ENCODE measurements at regions not wholly inside any gene's neighbourhood (a gene's known extent, or its start where the extent isn't known, plus 50 kb on each side); places are given as distances from the start of the nearest gene placed in this dataset.
"Not testable (repeated sequence)": the region's sequence is repeated elsewhere in the genome, so short reads cannot be mapped to it uniquely, and the experiment has no call there.

DNA sequence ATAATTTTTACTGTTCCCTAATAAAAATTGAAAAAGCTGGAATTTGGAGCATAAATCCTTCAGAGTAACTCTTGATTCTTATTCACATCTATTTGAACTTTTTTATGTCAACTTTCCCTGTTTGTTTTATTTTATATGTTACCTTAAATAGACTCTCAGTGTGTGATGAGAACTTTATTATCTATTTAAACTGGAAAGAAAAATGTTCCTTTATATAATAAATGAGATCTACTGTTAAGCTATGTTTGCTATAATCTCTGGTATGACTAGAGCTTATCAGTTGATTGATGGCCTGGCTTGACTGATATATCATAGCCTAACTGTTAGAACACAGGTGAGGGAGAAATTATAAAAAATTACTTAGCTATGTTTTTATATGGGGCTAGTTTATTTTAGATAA, 330.6 kb upstream of the EPHA6 start:
- no peak for DNase-seq (ENCODE audit: low read depth)

DNA sequence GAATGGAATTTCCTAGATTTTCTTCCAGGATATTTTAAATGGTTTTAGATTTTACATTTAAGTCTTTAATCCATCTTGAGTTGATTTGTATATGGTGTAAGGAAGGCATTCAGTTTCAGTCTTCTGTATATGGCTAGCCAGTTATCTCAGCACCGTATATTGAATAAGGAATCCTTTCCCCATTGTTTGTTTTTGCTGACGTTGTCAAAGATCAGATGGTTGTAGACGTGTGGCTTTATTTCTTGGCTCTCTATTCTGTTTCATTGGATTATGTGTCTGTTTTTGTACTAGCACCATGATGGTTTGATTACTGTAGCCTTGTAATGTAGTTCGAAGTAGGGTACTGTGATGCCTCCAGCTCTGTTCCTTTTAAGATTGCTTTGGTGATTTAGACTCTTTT, 325.7 kb upstream of the EPHA6 start:
- no peak for DNase-seq (ENCODE audit: low read depth)

DNA sequence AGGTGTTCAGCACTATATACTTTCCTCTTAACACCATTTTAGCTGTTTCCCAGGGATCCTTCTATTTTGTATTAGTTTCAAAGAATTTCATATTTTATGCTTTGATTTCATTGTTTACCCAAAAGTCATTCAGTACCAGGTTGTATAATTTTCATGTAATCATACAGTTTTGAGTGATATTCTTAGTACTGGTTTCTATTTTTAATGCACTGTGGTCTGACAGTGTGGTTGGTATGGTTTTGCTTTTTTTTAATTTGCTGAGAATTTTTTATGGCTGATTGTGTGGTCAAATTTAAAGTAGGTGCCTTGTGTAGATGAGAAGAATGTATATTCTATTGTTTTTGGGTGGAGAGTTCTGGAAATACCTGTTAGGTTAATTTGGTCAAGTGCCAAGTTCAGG, 323.4 kb upstream of the EPHA6 start:
- DNase-seq (ENCODE audit: low read depth): no peak

DNA sequence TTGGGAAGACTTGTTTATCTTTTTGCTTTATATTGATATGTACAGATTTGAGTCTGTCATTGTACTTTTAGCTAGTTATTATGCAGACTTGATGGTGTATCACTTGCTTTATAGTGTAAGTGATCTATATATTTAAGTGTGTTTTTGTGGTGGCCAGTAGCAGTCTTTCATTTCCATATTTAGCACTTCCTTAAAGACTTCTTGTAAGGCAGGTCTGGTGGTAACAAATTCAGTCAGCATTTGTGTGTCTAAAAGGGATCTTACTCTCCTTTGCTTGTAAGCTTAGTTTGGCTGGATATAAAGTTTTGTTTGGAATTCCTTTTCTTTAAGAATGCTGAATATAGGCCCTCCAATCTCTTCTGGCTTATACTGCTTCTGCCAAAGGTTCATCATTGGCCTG, 322.5 kb upstream of the EPHA6 start:
- DNase-seq (ENCODE audit: low read depth): no peak

DNA sequence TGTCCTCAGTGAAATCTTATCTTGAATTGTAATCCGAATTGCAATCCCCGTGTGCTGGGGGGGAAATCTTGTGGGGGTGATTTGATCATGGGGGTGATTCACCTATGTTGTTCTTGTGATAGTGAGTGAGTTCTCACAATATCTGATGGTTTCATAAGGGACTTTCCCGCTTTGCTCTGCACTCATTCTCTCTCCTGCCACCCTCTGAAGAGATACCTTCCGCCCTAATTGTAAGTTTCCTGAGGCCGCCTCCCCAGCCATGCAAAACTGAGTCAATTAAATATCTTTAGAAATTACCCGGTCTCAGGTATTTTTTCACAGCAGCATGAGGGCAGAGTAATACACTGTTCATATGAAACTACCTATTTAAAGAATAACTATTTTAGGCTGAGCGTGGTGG, 304.1 kb upstream of the EPHA6 start:
- DNase-seq (ENCODE audit: low read depth): no peak

DNA sequence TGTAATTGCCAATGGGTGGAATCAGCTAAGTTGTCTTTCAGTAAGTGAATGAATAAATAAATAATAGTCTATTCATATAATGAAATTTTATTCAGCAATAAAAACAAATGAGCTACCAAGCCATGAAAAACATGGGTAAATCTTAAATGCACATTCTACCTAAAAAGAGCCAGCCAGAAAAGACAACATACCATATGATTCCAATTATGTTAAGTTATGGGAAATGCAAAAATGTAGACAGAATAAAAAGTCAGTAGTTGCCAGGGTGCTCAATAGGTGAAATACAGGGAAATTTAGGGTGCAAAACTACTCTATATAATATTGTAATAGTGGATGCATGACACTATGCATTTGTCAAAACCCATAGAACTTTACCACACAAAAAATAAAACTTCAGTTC, 277.2 kb upstream of the EPHA6 start:
- DNase-seq (ENCODE audit: low read depth): no peak

DNA sequence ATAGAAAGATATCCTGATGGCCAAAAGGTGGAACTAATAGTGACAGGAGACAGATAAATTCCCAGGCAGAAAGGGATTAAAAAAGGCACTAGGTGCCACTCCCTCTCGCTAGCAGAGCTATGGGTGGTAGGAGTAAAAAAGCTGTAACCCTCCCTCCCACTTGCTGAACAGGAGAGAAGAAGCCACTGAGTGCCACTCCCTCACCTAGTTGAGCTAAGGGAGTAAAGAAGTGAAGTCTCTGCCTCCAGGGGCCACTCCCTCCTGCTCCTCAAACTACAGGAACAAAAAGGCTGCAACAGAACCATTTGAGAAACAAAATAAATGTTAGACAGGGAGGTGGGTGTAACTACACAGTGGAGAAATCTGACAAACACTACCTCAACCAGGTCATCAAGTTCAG, 276.2 kb upstream of the EPHA6 start:
- DNase-seq (ENCODE audit: low read depth): no peak

DNA sequence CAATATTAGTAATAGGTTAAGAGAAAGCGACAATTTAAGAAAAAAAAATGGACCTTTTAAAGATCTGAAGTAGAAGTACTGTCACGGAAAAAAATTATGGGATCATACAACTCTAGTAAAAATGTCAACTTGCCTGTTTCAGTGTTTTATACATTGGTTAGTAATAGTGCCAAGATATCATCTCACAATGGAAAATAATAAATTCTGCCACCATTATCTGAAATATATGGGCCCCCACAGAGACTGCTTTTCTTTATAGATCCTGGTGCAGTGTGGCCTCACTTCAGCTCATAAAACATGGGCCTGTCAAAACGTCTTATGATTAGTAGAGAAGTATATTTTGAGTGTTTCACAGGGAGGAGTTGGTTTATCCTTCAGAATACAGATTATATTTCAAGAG, 266.3 kb upstream of the EPHA6 start:
- no peak for DNase-seq (ENCODE audit: low read depth)

DNA sequence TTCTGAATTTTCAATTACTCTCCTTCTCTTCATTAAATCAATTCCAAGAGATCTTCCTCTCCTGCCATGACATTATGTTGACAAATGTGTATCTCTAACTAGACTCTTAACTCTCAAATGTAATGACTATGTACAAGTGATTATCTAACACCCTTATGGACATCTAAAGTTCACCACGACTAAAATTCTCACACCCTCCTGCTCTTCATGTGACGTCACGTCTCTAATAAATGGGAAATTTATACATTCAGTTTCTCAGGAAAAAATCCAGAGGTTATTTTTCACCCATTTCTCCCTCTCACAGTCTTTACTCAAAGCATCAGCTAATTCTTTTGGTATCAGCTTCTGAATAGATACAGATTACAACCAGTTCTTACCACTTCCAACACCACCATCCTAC, 237.5 kb upstream of the EPHA6 start:
- no peak for DNase-seq (ENCODE audit: low read depth)

DNA sequence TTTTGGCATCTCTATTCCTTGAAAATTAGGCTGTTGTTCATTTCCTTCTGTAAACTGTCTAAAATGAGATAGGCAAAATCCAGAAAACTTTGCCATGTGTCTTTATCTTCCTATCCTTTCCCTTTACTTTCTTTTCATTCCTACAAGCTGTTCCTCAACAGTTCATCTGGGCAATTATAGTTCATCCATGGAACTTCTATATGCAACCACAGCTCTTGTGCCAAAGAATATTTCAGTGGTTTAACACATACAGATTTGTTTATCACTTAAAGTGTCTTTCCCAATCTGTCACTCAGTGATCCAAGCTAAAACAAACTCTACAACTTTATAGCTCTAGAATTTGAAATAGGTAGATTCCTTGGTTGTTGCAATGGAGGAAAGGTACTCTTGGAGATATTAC, 230.3 kb upstream of the EPHA6 start:
- no peak for DNase-seq (ENCODE audit: low read depth)

DNA sequence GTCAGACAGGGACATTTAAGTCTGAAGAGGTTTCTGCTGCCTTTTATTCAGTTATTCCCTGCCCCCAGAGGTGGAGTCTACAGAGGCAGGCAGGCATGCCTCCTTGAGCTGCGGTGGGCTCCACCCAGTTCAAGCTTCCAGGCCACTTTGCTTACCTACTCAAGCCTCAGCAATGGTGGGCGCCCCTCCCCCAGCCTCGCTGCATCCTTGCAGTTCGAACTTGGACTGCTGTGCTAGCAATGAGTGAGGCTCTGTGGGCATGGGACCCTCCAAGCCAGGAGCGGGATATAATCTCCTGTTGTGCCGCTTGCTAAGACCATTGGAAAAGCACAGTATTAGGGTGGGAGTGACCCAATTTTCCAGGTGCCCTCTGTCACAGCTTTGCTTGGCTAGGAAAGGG, 207.5 kb upstream of the EPHA6 start:
- DNase-seq (ENCODE audit: low read depth): not testable (repeated sequence)

DNA sequence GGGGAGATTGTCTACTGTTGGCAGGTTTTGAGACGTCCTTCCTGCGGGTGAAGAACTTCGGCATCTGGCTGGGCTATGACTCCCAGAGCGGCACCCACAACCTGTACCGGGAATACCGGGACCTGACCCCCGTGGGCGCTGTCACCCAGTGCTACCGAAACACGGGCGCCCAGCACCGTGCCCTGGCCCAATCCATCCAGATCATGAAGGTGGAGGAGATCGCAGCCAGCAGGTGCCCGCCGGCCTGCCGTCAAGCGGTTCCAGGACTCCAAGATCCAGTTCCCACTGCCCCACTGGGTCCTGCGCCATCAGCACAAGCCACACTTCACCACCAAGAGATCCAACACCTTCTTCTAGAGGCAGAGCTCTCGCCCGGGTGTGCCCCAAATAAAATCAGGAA, 194.9 kb upstream of the EPHA6 start:
- no peak for DNase-seq (ENCODE audit: low read depth)

DNA sequence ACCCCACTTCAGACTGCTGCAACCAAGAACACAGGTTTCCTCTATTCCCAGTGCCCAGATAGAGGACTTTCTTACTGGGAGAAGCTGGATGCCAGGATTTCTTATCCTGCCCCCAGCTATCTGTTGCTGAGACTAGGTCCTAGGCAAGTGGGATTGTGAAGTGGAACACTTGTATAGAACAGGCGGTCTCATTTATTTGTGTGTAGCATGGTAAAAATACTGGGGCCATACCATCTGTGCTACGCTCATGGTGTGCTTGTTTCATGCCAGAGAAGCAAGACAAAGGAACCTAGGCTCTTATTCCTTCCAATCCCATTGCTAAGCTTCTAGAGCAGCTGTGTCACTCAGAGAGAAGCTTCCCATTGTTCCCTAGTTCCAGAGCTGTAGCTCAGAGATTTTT, 191.5 kb upstream of the EPHA6 start:
- DNase-seq (ENCODE audit: low read depth): no peak

DNA sequence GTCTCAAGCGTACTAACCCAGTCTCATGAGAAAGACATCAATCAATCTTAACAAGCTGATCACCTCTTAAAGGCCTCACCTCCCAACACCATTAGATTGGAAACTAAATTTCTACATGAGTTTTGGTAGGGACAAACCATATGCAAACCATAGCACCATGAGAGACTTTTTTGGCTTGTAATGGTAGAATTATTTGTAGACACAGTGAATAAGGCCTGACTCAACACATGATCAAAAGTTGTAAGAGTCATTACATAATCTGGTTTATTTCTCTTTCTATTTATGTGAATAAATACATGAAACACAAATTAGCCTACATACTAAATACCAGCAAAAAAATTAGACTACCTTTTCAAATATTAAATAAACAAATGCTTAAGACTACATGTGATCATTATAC, 183.3 kb upstream of the EPHA6 start:
- DNase-seq (ENCODE audit: low read depth): no peak

DNA sequence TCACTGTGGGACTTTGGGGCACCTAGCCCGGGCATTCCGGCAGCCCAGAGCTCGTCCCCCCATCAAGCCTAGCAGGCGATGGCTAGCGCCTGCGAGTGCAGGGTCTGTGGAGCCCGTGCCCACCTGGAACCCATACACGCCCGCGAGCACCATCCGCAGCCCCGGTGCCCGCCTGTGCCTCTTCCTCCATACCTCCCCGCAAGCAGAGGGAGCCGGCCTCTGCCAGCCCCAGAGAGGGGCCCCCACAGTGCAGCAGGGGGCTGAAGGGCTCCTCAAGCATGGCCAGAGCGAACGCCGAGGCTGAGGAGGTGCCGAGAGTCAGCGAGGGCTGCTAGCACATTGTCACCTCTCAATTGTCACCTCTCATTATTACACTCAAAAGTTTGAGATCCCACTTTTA, 167.8 kb upstream of the EPHA6 start:
- DNase-seq (ENCODE audit: low read depth): no peak

DNA sequence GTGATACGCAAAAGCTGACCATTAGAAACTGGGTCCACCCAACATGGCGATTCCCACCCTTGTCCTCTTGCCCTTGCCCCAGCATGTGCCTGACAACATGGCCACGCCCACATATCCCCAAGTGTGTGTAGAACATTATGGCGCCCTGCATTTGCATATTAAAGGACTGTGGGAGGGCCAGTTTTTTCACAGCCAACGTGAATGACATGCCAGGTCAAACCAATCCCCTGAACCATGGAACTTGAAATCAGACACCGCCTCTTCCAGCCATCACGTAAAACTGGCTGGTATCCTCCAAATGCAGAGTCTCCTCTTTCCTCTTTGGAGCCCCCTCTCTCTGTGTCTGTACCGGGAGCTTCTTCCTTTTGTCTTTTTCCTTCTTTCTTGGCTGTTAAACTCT, 156.7 kb upstream of the EPHA6 start:
- peak; percentile 2 for DNase-seq (ENCODE audit: low read depth)

DNA sequence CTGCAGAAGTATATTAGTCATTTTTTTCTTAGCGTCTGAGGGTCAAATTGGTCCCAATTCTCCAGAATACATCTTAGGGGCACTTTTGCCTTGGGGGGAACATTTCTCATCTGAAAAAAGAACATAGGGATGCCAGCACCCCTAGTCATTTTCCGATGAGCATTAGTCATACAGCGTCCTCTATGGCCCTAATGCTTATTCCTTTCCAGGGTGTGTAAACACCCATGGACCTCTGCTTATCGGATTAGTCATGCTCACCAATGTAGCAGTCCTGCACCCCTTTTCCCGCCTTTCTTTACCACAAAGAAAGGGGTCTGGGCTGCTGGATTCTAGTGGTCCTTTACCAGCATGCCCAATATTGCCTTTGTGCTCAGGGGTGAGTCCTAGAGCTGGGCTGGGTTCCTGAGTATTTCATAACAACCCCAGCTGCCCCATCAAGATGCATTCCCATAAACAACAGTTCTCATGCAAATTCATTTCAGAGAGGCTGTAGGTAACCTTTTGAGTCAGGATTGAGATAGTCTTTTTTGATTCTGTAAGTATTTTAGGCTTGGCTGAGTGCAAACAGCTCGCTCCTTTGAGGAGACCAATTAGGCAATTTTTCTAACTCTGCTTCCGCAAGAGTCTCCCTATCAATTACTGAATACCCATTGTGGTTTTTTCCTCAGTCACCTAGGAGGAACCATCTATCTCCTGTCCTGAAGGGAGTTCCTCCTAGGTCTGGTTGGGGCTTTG, 142.4 kb upstream of the EPHA6 start:
- peak; percentile 20 for DNase-seq (ENCODE audit: low read depth)

DNA sequence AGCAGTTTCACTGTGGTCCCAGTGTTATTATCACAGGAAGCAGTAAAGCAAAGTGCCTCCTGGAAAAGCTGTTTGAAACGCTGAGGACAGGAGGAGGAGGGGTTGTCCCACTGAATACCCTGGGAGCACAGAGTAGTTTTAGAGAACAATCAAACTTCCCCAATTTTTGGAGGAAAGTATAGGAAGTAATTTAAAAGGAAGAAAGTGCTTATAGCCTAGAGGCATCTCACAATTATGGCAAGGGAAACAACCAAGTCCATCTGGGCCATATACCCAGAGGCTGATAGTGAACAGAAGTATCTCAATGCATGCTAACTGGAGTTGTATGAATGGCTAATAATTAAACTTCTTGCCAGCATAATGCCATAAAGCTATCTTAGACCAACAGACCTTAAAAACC, 137.2 kb upstream of the EPHA6 start:
- DNase-seq (ENCODE audit: low read depth): no peak

DNA sequence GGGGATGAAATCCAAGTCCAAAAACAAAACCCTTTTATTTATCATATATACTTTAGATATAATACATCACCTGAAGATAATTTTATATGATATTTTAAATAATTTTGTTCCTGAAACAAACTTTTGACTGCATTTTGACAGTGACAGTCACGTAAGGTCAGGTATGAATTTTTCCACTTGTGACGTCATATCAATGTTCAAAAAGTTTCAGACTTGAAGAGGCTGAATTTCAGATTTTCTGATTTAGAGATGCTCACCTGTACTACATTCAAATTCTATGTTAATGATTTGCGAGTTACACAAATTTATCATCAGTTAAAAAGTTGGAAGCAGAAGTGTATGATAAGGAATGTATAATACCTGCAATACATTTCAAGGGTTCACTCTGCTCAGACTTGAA, 136.1 kb upstream of the EPHA6 start:
- no peak for DNase-seq (ENCODE audit: low read depth)

DNA sequence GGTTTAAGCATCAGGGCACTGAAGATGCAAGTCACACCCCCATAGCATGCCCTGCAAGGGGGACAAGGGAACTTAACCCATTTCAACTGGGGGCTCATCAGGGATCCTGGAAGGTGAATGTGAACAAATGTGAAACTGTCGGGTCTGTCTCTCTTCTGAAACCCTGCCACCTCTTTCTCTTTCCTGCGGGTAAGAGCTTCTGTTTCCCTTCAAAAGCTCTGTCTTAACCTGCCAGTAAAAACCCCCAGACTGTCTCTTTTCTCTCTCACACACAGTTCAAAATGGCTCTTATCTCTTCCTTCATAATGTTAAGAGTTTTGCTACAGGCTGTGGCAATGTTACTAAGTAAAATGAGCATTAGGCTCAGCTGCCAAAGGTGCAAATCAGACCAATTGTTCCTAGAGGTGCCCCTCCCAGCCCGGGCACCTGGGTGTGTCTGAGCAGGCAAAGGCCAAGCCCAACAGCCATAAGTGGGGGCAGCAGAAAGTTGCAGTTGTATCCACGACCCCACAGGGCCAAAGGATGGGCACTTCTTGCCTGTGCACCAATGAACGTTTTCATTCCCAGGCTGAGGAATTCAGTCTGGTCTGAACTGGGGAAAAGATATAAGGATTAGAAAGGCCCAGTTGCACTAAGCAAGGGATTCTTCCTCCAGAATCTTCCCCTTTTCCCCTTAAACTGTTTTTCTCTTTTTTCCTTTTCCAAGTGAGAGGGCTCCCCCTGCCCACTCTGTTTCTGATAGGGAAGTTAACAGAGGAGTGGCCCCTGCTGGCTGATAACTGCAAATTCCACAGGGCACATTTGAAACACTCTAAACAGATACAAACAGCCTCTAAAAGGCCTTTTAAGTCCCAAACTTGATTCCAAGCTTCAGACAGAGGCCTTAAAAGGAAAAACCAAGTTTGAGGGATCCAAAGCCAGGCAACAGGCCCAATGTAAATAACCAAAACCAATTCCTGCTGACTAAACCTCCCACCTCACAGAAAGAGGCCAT, 113.8 kb upstream of the EPHA6 start:
- no peak for DNase-seq (ENCODE audit: low read depth)

DNA sequence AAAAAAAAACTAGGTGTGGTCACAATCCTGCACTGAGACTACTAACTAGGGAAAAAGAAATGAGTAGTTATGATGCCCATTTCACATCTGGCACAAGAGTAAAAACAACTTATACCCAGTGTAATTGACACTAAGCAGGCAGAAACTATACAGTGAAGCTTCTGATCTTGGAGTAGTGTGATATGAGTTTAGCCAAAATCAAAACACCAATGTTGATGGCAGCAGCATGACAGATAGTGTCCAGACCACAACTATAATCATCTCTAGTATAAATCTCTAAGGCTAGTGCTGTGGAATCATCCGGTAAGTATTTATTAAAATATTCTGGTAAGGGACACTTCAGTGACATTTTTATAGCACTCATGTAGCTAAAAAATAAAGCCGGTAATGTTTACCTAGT, 108.5 kb upstream of the EPHA6 start:
- DNase-seq (ENCODE audit: low read depth): no peak

DNA sequence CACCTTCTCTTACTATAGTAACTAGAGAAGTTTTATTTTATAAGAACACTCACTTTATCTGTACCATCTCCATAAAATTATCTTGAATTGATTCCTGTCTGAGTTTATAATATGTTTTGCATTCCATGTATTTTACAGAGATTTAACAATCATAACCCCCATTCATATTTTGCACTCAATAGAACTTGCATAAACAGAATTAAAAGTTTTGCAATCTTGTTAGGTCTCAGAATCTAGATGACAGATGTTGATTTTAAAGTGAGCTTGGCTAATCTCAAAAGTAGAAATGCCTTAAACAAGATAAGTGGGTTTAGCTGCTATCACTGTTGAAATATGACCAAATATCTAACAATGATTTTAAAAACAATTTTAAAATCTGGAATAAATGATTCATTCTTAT, 107.9 kb upstream of the EPHA6 start:
- no peak for DNase-seq (ENCODE audit: low read depth)

DNA sequence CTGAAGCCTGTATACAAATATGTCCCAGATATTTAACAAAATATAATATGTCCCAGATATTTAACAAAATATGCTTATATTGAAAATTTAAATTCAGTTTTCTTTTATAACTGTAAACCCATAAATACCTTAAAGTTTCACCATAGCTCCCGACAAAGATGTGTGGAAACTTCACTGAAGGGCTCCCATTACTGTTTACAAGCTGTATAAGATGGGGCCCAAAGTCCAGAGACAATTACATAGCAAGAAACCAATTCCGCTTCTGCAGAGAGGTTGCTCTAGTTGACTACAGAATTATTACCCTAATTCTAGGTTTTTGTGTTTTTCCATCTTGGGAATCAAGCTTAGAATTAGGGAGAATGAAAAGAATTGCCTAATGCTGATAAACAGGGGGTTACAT, 102.6 kb upstream of the EPHA6 start:
- DNase-seq (ENCODE audit: low read depth): no peak

DNA sequence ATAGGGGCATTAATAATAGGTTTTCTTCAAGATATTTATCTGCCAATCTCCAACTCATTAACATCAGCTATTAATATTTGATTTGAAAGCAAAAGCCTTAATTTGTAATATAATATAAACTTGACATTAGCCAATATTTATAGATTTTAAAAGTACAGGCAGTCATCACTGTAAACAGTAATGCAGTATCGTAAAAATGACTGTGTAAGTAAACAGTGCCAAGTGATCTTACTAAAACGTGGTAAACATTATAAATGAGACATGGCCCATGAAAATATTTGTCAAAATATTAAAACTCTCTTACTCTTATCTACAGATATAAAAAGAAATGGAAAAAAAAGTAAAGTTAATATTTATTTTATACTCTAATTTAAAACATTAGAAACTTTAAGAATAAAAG, 101.6 kb upstream of the EPHA6 start:
- DNase-seq (ENCODE audit: low read depth): no peak
